ENCODE measurements at regions not wholly inside any gene's neighbourhood (a gene's known extent, or its start where the extent isn't known, plus 50 kb on each side); places are given as distances from the start of the nearest gene placed in this dataset.

DNA sequence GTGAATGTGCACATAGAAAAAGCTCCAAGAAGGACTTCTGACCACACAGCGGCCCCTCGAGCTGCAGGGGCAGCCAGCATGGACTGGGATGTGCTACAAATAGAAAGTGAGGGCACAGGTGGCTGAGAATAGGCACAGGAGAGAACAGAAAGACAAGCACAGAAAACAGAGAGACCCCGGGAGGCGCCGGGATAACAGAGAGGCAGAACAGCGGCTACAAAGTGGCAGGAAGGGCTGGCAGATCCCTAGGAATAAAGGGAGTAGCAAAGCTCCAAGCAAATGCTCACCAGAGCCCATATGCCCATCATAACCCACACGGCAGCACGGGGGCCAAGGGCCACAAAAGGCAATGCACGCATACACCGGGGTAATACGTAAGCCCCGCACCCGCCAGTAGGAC is 201.7 kb upstream of the NSMCE3 start:
- in situ Hi-C loops (cut with MboI; ENCODE audit: low pct_unique_long_range_greater_than_20kb, low sequenced_read_pairs, unreplicated experiment), result no loop called here
- TF ChIP-seq, protein P1, sequence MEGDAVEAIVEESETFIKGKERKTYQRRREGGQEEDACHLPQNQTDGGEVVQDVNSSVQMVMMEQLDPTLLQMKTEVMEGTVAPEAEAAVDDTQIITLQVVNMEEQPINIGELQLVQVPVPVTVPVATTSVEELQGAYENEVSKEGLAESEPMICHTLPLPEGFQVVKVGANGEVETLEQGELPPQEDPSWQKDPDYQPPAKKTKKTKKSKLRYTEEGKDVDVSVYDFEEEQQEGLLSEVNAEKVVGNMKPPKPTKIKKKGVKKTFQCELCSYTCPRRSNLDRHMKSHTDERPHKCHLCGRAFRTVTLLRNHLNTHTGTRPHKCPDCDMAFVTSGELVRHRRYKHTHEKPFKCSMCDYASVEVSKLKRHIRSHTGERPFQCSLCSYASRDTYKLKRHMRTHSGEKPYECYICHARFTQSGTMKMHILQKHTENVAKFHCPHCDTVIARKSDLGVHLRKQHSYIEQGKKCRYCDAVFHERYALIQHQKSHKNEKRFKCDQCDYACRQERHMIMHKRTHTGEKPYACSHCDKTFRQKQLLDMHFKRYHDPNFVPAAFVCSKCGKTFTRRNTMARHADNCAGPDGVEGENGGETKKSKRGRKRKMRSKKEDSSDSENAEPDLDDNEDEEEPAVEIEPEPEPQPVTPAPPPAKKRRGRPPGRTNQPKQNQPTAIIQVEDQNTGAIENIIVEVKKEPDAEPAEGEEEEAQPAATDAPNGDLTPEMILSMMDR (IDR thresholded peaks at IDR 0.05; ENCODE audit: extremely low read depth, insufficient read depth, missing control alignments), result no peak
- no peak for DNase-seq (ENCODE audit: low spot score)

DNA sequence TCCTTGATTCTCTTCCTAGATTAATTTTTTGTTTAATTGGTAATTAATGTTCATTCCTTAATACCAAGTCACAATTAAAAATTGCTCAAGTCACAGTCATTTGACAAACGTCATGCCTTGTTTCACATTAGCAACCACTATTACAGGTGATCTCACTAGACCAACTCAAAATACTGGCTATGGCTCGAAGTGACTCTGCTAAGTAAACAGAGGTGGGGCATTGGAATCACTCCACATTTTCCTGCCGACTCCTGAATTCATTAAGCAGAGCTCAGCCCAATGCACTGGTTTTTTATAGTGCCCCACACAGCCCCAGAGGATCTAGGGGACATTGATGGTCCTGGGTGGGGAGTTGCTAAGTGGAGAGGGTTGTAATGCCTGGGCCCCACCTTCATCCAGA is 201.2 kb upstream of the NSMCE3 start:
- DNase-seq (ENCODE audit: low spot score), result no peak
- in situ Hi-C loops (cut with MboI; ENCODE audit: low pct_unique_long_range_greater_than_20kb, low sequenced_read_pairs, unreplicated experiment), result no loop called here
- TF ChIP-seq, protein P1 (IDR thresholded peaks at IDR 0.05; ENCODE audit: extremely low read depth, insufficient read depth, missing control alignments), result no peak

GRCh38 chr15:29470311-29470710 is 200.7 kb upstream of the NSMCE3 start:
- TF ChIP-seq, protein P1 (IDR thresholded peaks at IDR 0.05; ENCODE audit: extremely low read depth, insufficient read depth, missing control alignments), result no peak
- in situ Hi-C loops (cut with MboI; ENCODE audit: low pct_unique_long_range_greater_than_20kb, low sequenced_read_pairs, unreplicated experiment), result no loop called here
- DNase-seq (ENCODE audit: low spot score), result no peak

DNA sequence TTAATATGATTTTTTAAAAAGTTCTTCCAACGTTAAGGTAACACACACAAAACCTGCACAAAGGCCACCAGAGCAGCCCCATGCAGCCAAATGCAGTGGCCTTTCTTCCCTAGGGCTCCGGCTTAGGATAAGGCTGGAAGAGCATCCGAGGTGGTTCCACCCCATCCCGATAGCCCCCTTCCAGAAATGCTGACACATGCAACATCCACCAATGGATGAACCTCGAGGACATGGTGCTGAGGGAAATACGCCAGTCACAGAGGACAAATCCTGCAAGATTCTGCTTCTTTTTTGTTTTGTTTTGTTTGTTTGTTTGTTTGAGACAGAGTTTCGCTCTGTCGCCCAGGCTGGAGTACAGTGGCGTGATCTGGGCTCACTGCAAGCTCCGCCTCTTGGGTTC is 199.3 kb upstream of the NSMCE3 start:
- DNase-seq (ENCODE audit: low spot score), result no peak
- TF ChIP-seq, protein P1 (IDR thresholded peaks at IDR 0.05; ENCODE audit: extremely low read depth, insufficient read depth, missing control alignments), result no peak
- in situ Hi-C loops (cut with MboI; ENCODE audit: low pct_unique_long_range_greater_than_20kb, low sequenced_read_pairs, unreplicated experiment), result no loop called here

- TF ChIP-seq, protein P1 (IDR thresholded peaks at IDR 0.05; ENCODE audit: extremely low read depth, insufficient read depth, missing control alignments), result no peak
- DNase-seq (ENCODE audit: low spot score), result no peak
- in situ Hi-C loops (cut with MboI; ENCODE audit: low pct_unique_long_range_greater_than_20kb, low sequenced_read_pairs, unreplicated experiment), result no loop called here
These were observed 197.5 kb upstream of the NSMCE3 start for GRCh38 chr15:29467091-29467490.

- in situ Hi-C loops (cut with MboI; ENCODE audit: low pct_unique_long_range_greater_than_20kb, low sequenced_read_pairs, unreplicated experiment), result no loop called here
- no peak for DNase-seq (ENCODE audit: low spot score)
- TF ChIP-seq, protein P1 (IDR thresholded peaks at IDR 0.05; ENCODE audit: extremely low read depth, insufficient read depth, missing control alignments), result no peak
These were observed 196.7 kb upstream of the NSMCE3 start for GRCh38 chr15:29466292-29466691.

DNA sequence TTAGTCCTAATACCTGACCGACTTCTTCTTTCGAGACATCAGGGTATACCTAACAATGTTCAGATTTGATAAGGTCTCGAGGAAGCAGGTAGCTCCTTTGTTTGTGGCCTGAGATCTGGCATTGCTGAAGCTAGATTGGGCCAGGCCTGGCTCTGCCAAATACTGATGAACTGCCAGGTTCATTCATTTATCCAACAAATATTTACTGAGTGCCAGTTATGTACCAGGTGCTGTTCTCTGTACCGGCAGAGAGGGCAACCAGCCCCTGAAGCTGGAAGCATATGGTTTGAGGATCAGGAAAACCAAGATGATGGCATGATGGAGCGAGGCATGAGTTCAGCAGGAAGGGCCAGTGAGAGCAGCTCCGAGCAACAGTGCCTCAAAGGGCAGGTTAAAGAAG is 196.2 kb upstream of the NSMCE3 start:
- DNase-seq (ENCODE audit: low spot score), result no peak
- TF ChIP-seq, protein P1 (IDR thresholded peaks at IDR 0.05; ENCODE audit: extremely low read depth, insufficient read depth, missing control alignments), result no peak
- in situ Hi-C loops (cut with MboI; ENCODE audit: low pct_unique_long_range_greater_than_20kb, low sequenced_read_pairs, unreplicated experiment), result no loop called here

Data from GM13977 (cell line).